Smooth muscle cell (in vitro differentiated cells): ENCODE measurements at regions not wholly inside any gene's neighbourhood (a gene's known extent, or its start where the extent isn't known, plus 50 kb on each side); places are given as distances from the start of the nearest gene placed in this dataset.

Experiments
- DNase-seq: peaks from one replicate; lab custom pipeline; 2025; ENCODE audit not compliant: unreplicated experiment; lab: John Stamatoyannopoulos, UW
- H2AFZ ChIP-seq: fragments of 200-600 bp; sonication (generic); 2 replicates; pipeline ENCODE4 v1.6.0; 2016; ENCODE audit warnings: antibody characterized with exemption, low read depth, mild to moderate bottlenecking
- H3F3A ChIP-seq: fragments of 200-600 bp; sonication (generic); 2 replicates; pipeline ENCODE4 v1.6.0; 2017; ENCODE audit warnings: antibody characterized with exemption, low read depth
- H3K27ac ChIP-seq: fragments of 200-600 bp; sonication (generic); 2 replicates; pipeline ENCODE4 v1.5.1; 2016; ENCODE audit warnings: low read depth, mild to moderate bottlenecking
- H3K27me3 ChIP-seq: fragments of 200-600 bp; sonication (generic); 2 replicates; pipeline ENCODE4 v1.6.1; 2016; ENCODE audit warnings: low read depth, mild to moderate bottlenecking
- H3K36me3 ChIP-seq: fragments of 200-600 bp; sonication (generic); 2 replicates; pipeline ENCODE4 v1.5.1; 2016; ENCODE audit warnings: low read depth
- H3K4me1 ChIP-seq: fragments of 200-600 bp; sonication (generic); 2 replicates; pipeline ENCODE4 v1.5.1; 2016; ENCODE audit warnings: low read depth
- H3K4me2 ChIP-seq: fragments of 200-600 bp; sonication (generic); 2 replicates; pipeline ENCODE4 v1.6.0; 2016; ENCODE audit warnings: mild to moderate bottlenecking
- H3K4me3 ChIP-seq: fragments of 200-600 bp; sonication (generic); 2 replicates; pipeline ENCODE4 v1.5.1; 2016; ENCODE audit warnings: mild to moderate bottlenecking
- H3K79me2 ChIP-seq: fragments of 200-600 bp; sonication (generic); 2 replicates; pipeline ENCODE4 v1.6.0; 2016; ENCODE audit warnings: low read depth, mild to moderate bottlenecking
- H3K9ac ChIP-seq: fragments of 200-600 bp; sonication (generic); 2 replicates; pipeline ENCODE4 v1.6.0; 2016; ENCODE audit warnings: low read depth
- H3K9me3 ChIP-seq: fragments of 200-600 bp; sonication (generic); replicated peaks from 2 replicates; pipeline ENCODE4 v1.5.1; 2016; ENCODE audit warnings: low read depth
- H4K20me1 ChIP-seq: fragments of 200-600 bp; sonication (generic); 2 replicates; pipeline ENCODE4 v1.6.0; 2016; ENCODE audit warnings: low read depth
- WGBS: methylation state at CpG from one replicate; pipeline ENCODE4 v1.1.7; 2016; ENCODE audit warnings: low lambda C conversion rate; 5-methylcytosine and 5-hydroxymethylcytosine counted together
- TF ChIP-seq, protein P1 (sequence below): fragments of 200-600 bp; sonication (generic); IDR thresholded peaks from 2 replicates; pipeline ENCODE4 v1.5.1; 2017; ENCODE audit warnings: borderline replicate concordance, mild to moderate bottlenecking, antibody characterized with exemption; ENCODE audit not compliant: insufficient read depth, poor library complexity, severe bottlenecking

- 91% methylated on average over 11 of the region's 11 CpGs for WGBS
- Histone ChIP-seq H3K79me2 (no peaks in the 10 kb centered on the region), H3K9ac (no peak overlapping the region), H3F3A (no peaks in the 10 kb centered on the region), H3K4me3 (no peak overlapping the region), H3K9me3 (no peaks in the 10 kb centered on the region), H3K27me3 (no peaks in the 10 kb centered on the region), H3K27ac (no peak overlapping the region), H2AFZ (no peak overlapping the region), H3K36me3 (no peaks in the 10 kb centered on the region), H3K4me2 (no peak overlapping the region), H3K4me1 (no peaks in the 10 kb centered on the region), H4K20me1 (no peaks in the 10 kb centered on the region)
- TF ChIP-seq, protein P1, sequence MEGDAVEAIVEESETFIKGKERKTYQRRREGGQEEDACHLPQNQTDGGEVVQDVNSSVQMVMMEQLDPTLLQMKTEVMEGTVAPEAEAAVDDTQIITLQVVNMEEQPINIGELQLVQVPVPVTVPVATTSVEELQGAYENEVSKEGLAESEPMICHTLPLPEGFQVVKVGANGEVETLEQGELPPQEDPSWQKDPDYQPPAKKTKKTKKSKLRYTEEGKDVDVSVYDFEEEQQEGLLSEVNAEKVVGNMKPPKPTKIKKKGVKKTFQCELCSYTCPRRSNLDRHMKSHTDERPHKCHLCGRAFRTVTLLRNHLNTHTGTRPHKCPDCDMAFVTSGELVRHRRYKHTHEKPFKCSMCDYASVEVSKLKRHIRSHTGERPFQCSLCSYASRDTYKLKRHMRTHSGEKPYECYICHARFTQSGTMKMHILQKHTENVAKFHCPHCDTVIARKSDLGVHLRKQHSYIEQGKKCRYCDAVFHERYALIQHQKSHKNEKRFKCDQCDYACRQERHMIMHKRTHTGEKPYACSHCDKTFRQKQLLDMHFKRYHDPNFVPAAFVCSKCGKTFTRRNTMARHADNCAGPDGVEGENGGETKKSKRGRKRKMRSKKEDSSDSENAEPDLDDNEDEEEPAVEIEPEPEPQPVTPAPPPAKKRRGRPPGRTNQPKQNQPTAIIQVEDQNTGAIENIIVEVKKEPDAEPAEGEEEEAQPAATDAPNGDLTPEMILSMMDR = no peak
- DNase-seq = no peak
These were observed 784.1 kb upstream of the RBFOX1 start for GRCh38 chr16:6548507-6548906.

GRCh38 chr16:6547131-6547530 is 785.5 kb upstream of the RBFOX1 start:
- WGBS = 59% methylated on average over 3 of the region's 3 CpGs
- Histone ChIP-seq H3K27ac (no peak overlapping the region), H2AFZ (no peak overlapping the region), H3K4me3 (no peak overlapping the region), H3K79me2 (no peaks in the 10 kb centered on the region), H3K36me3 (no peaks in the 10 kb centered on the region), H3F3A (no peaks in the 10 kb centered on the region), H3K27me3 (no peaks in the 10 kb centered on the region), H4K20me1 (no peaks in the 10 kb centered on the region), H3K9me3 (no peaks in the 10 kb centered on the region), H3K4me1 (no peaks in the 10 kb centered on the region), H3K4me2 (no peak overlapping the region), H3K9ac (no peak overlapping the region)
- DNase-seq = no peak
- TF ChIP-seq, protein P1 = no peak

DNA sequence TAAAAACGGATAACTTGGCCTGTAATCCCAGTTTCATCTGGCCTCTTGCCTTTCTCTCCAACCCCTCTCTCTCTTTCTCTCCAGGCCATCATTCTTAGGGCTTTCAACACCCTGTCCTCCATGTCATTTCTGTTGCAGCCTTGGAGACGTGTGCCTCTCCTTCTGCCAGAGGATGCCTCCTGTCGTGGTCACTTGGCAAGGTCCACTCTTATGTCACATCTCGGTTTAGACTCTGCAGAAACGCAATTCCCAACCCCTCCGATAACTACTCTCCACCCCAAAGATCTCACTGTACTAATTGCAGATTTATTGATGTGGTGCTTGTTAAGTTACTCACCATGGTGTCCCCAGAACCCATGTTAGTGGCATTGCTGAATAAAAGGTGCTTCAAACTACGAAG is 787.3 kb upstream of the RBFOX1 start:
- DNase-seq = no peak
- Histone ChIP-seq H3K4me2 (no peak overlapping the region), H3K9ac (no peak overlapping the region), H3K79me2 (no peaks in the 10 kb centered on the region), H3K27ac (no peak overlapping the region), H3K4me3 (no peak overlapping the region), H3K27me3 (no peaks in the 10 kb centered on the region), H3F3A (no peaks in the 10 kb centered on the region), H2AFZ (no peak overlapping the region), H3K4me1 (no peaks in the 10 kb centered on the region), H4K20me1 (no peaks in the 10 kb centered on the region), H3K36me3 (no peaks in the 10 kb centered on the region), H3K9me3 (no peaks in the 10 kb centered on the region)
- 91% methylated on average over 7 of the region's 7 CpGs for WGBS
- TF ChIP-seq, protein P1 = no peak

GRCh38 chr16:6541267-6541666 is 791.4 kb upstream of the RBFOX1 start:
- H3K79me2 ChIP-seq = no peaks in the 10 kb centered on the region
- H3K4me3 ChIP-seq = no peak overlapping the region
- H3K4me1 ChIP-seq = no peaks in the 10 kb centered on the region
- no peaks in the 10 kb centered on the region for H3F3A ChIP-seq
- H3K4me2 ChIP-seq = no peak overlapping the region
- TF ChIP-seq, protein P1 = no peak
- no peak for DNase-seq
- 80% methylated on average over 3 of the region's 3 CpGs for WGBS
- H3K9me3 ChIP-seq = no peaks in the 10 kb centered on the region
- H4K20me1 ChIP-seq = no peaks in the 10 kb centered on the region
- no peaks in the 10 kb centered on the region for H3K36me3 ChIP-seq
- H2AFZ ChIP-seq = no peak overlapping the region
- no peak overlapping the region for H3K9ac ChIP-seq
- no peak overlapping the region for H3K27ac ChIP-seq
- no peaks in the 10 kb centered on the region for H3K27me3 ChIP-seq
